HG03378 (cell line): ENCODE measurements at regions not wholly inside any gene's neighbourhood (a gene's known extent, or its start where the extent isn't known, plus 50 kb on each side); places are given as distances from the start of the nearest gene placed in this dataset.

ENCODE experiments used
- ATAC-seq: cut with Tn5 transposase; IDR thresholded peaks from one replicate; pipeline ENCODE4 v1.9.1; 2021; ENCODE audit warnings: mild to moderate bottlenecking, moderate library complexity; ENCODE audit not compliant: unreplicated experiment

- ATAC-seq = no peak
Measured at GRCh38 chr10:29057822-29058331, 231.0 kb upstream of the LYZL1 start.

- no peak for ATAC-seq
Measured at GRCh38 chr10:29063806-29064644, 224.8 kb upstream of the LYZL1 start.

- ATAC-seq = no peak
Measured at GRCh38 chr10:29064680-29065079, 224.2 kb upstream of the LYZL1 start.

- ATAC-seq = no peak
Measured at GRCh38 chr10:29067161-29067560, 221.7 kb upstream of the LYZL1 start.

- no peak for ATAC-seq
Measured at GRCh38 chr10:29067628-29068027, 221.2 kb upstream of the LYZL1 start.

- no peak for ATAC-seq
Measured at GRCh38 chr10:29068302-29068701, 220.6 kb upstream of the LYZL1 start.

GRCh38 chr10:29068966-29069365 lies 219.9 kb upstream of the LYZL1 start:
- ATAC-seq = no peak

- no peak for ATAC-seq
Measured at GRCh38 chr10:29069941-29070340, 218.9 kb upstream of the LYZL1 start.

- ATAC-seq = no peak
Measured at GRCh38 chr10:29078919-29079318, 210.0 kb upstream of the LYZL1 start.

GRCh38 chr10:29081231-29081630 lies 207.6 kb upstream of the LYZL1 start:
- ATAC-seq = no peak

- no peak for ATAC-seq
Measured at GRCh38 chr10:29081951-29082685, 206.8 kb upstream of the LYZL1 start.

- no peak for ATAC-seq
Measured at GRCh38 chr10:29083096-29083495, 205.8 kb upstream of the LYZL1 start.

- ATAC-seq = no peak
Measured at GRCh38 chr10:29084681-29085307, 204.1 kb upstream of the LYZL1 start.

GRCh38 chr10:29089091-29089490 lies 199.8 kb upstream of the LYZL1 start:
- no peak for ATAC-seq

GRCh38 chr10:29096303-29096824 lies 192.5 kb upstream of the LYZL1 start:
- ATAC-seq = no peak

GRCh38 chr10:29098423-29098822 lies 190.4 kb upstream of the LYZL1 start:
- ATAC-seq = no peak

- no peak for ATAC-seq
Measured at GRCh38 chr10:29099001-29099400, 189.9 kb upstream of the LYZL1 start.

GRCh38 chr10:29099415-29099814 lies 189.5 kb upstream of the LYZL1 start:
- ATAC-seq = no peak

GRCh38 chr10:29100505-29100904 lies 188.4 kb upstream of the LYZL1 start:
- no peak for ATAC-seq

- ATAC-seq = no peak
Measured at GRCh38 chr10:29102233-29102632, 186.6 kb upstream of the LYZL1 start.

- no peak for ATAC-seq
Measured at GRCh38 chr10:29102636-29103035, 186.2 kb upstream of the LYZL1 start.
